HG03066 (cell line): ENCODE measurements at regions not wholly inside any gene's neighbourhood (a gene's known extent, or its start where the extent isn't known, plus 50 kb on each side); places are given as distances from the start of the nearest gene placed in this dataset.

Experiments used
- ATAC-seq: cut with Tn5 transposase; IDR thresholded peaks from one replicate; pipeline ENCODE4 v1.9.1; 2021; ENCODE audit warnings: low read depth; ENCODE audit not compliant: unreplicated experiment

DNA sequence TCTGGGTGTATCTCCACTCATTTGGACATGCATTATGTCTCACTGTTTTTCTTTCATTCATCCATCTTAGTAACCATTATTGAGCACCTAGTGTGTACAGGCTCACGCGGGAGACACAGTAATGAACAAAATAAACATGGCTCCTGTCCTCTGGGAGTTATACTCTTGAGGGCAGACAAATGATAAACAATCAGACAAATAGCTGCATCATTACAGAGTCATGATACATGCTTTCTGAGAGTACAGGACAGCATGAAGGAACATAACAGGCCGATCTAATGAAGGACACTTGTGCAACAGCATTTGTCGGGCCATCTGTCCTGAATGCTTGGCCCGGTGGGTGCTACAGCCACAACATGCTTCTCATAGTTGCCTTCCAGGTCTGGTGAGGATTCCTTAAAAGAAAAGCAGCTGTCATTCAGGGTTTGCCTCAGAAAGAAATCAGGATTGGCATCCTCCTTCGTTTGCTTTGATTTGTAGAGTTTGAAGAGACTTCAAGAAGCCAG, 77.2 kb upstream of the EGLN3 start:
- ATAC-seq, result no peak

DNA sequence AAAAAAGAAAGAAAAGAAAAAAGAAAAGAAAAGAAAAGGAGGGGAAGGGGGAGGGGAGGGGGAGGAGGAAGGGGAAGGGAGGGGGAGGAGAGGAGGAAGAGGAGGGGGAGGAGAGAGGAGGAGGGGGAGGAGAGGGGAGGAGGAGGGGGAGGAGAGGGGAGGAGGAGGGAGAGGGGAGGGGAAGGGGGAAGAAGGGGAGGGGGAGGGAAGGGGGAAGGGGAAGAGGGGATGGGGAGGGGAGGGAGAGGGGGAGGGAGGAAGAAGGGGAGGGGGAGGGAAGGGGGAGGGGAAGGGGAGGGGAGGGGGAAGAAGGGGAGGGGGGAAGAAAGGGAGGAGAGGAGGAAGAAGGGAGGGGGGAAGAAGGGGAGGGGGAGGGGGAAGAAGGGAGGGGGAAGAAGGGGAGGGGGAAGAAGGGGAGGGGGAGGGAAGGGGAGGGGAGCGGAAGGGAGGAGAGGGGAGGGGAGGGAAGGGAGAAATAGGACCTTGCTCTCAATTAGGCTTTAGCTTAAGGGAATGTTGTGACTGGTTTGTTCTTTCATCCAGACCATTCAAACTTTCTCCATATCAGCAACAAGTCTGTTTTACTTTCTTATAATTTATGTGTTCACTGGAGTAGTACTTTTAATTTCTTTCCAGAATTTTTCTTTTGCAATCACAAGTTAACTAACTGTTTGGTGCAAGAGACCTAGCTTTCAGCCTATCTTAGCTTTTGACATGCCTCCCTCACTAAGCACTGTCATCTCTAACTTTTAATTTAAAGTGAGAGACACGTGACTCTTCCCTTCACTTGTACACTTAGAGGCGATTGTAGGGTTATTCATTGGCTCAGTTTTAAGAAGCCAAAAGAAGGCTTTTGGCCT, 76.5 kb upstream of the EGLN3 start:
- no peak for ATAC-seq

DNA sequence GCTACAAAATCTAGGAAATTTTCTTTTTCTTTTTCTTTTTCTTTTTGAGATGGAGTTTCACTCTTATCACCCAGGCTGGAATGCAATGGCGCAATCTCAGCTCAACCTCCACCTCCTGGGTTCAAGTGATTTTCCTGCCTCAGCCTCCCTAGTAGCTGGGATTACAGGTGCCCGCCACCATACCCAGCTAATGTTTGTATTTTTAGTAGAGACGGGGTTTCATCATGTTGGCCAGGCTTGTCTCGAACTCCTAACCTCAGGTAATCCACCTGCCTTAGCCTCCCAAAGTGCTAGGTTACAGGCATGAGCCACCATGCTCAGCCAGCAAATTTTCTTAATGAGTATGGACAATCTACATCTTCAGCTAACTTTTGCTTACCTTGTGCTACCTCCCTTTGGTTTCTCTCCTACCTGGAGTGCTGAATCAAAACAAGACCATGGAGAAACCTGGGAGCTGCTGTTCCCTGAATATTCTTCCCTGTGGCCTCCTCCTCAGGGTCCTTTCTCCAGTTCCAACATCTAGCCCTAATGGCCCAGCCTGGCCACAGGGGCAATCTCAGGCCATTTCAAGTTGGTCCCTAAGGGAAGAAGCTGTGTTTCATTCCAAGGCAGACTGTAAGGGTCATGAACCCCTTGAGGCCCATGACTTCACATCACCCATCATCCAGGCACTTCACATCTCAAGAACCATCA, 74.6 kb upstream of the EGLN3 start:
- ATAC-seq, result no peak

DNA sequence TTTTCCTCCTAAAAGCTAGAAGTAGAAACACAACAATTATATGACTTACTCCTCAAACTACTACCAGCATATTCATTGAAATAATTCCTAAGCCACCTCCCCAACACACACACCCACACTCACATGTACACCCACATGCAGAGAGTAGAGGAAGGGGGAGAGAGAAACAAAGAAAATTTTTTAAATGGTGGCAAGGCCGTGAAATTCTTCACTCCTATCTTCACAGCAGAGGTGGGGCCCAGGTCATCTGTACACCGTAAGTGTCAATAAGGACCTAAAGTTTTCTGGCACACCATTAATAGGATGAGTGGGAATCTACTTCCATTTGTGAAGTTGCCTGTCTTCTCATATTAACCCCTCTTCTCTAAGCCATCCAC, 73.9 kb upstream of the EGLN3 start:
- ATAC-seq, result no peak

DNA sequence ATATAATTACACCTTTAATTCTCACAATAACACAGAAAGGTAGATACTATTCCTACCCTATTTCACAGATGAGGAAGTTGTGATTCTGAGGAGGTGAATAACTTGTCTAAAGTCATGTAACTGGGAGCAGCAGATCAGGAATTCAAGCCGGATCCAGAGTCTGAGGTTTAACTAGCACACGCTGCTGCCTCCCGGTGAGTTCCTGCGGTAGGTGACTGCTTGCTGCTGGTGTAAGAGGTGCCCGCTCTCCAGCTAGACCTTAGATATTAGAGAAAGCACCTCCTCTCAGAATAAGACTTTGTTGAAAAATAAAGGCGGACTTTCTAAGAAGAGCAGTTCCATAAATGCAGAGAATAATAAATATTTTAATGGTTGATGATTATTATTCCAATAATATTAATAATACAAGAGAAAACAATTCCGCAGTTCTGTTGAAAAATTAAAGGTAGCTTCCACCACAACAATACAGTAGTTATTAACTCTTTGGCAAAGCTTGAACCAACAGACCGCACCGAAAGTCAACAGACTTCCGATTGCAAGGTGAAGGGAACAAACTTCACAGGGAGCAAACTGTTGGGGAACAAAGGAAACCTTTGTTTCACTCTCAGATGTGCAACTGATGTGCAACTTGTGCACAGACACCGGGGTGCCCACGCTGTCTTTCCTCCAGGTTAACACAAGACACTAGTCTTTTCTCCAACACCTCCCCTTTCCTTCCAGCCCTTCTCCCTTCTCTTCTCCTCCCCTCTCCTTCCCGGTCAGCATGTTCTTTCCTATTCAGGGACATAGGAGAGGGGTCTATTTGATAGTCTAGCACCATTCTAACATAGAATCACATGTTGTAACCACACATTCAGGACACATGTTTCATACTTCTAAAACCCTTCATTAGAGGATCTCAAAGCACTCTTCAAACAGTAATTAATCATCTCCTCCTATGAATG, 73.2 kb upstream of the EGLN3 start:
- no peak for ATAC-seq

DNA sequence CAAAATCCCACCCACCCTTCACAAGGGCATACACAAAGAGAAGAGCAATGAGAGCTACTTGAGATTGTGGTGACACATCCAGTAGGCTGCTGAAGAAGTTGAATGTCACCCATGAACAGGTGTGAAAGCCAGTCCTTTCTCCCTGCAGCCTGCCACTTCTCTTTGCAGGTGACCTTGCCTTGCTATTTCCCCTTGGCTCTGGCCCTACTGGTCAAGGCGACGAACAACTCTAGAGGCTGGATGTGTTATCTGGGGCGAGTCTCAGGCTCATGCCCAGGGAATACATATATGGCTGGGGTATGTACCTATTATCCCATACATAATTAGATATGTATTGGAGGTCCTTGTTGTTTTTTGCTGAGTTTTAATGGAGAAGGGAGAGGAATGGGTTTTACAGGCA, 70.2 kb upstream of the EGLN3 start:
- ATAC-seq, result no peak

DNA sequence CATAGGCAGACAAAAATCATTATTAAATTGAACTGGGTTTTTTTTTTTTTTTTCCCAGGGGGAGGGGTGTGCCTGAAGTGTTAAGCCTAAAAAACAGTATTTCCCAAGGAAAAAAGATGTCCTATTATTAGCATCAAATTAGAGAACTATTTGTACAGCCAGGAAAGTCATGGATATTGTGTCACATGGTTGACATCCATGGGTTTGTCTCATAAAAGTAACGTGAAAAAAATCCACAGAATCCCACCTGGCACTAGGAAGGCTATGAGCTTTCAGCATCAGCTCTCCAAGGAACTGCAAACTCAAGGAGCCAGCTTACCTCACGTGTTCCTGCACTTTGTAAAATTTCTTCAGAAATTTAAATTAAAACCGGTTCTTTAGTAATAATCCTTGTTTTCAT, 69.1 kb upstream of the EGLN3 start:
- no peak for ATAC-seq

DNA sequence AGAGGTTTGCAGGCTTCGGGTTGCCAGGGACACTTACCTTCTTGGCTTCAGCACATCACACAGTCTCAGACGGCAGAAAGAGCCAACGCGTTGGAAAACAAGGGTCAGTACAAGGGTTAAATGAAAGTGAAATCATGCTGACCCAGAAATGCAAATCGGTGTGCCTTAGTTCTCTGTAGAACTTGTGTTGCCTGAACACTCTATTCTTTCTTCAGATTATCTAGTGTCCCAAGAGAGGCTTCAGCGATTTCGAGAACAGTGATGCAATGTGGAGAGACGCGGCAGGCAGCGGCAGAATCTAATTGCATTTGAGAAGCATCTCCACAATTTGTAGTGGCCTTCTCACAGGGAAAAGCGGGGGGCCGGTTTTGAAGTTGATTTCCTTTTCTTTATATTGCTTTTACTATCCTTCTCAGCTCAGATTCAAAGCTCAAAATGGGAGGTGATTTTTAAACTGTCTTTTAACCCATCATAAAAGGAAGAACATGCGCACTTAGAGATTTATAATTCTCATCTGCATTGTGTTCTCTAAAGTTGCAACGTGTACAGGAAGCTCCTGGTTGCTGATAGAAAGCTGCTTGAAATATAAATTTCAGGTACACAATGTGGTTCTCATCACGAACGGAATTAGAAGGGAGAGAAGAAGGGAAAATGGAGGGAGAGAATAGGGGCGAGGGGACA, 67.8 kb upstream of the EGLN3 start:
- no peak for ATAC-seq

DNA sequence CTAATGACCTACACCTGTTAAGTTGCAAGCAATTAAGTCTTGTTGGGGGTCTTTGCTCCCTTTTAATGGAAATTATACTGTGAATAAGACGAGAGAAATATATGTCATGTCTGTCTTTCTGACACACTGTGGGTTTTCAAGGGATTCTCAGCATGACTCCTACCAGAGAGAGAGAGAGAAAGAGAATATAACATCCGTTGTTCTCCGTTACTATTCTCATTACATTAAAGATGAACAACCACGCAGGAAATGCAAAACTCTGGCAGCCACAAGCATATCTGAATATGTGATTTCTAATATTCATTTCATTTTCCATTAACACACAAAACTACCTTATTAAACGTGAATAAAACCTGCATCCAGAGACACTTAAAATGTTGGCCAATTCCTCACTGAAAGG, 67.3 kb upstream of the EGLN3 start:
- no peak for ATAC-seq

DNA sequence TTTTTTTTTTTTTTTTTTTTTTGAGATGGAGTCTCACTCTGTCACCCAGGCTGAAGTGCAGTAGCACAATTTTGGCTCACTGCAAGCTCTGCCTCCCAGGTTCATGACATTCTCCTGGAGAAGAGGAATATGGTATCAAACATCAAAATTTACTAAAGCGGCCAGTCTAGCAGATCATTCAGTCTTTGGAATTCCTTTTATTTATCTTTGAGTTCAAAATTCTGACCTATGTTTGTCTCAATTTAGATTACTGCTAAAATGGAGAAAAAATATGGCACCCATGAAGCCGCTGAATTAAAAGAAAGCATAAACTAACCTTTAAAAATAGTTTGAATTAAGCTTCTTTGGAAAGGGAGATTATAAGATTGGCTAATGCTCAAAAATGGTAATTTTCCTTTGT, 64.5 kb upstream of the EGLN3 start:
- no peak for ATAC-seq

DNA sequence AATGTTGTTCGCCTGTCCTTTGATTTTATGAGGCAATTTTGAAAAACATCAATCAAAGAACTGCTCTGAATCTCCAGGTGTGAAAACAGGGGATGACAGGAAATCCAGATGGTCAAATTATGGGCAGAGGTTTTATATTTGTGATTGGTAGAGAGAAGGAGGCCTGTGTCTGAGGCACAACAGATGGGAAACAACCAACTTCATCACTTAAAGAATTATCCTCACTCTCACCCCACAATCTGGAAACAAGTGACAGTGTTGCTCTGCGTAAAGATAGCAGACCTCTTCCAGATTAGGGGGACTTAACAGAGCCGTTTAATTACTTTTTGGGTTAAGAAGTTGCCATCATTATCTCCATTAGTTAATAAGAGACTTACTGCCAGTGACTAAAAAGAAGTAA, 64.1 kb upstream of the EGLN3 start:
- ATAC-seq, result no peak

DNA sequence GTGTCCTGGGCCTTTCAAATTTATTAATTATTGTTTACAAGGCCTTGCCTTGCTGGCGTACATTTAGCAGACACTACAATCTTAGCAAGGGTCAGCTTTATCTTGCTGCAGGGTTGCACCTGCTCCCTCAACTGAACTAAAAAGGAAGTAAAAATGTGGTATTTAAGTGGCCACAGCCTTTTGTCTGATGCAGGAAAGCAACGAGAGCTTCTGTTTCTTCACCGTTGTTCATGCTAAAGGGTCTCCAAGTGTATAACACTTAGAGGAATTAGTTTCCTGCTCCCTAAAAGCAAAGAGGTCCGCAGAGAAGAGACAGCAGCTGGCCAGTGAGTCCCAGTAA, 62.8 kb upstream of the EGLN3 start:
- peak; percentile 34 for ATAC-seq

DNA sequence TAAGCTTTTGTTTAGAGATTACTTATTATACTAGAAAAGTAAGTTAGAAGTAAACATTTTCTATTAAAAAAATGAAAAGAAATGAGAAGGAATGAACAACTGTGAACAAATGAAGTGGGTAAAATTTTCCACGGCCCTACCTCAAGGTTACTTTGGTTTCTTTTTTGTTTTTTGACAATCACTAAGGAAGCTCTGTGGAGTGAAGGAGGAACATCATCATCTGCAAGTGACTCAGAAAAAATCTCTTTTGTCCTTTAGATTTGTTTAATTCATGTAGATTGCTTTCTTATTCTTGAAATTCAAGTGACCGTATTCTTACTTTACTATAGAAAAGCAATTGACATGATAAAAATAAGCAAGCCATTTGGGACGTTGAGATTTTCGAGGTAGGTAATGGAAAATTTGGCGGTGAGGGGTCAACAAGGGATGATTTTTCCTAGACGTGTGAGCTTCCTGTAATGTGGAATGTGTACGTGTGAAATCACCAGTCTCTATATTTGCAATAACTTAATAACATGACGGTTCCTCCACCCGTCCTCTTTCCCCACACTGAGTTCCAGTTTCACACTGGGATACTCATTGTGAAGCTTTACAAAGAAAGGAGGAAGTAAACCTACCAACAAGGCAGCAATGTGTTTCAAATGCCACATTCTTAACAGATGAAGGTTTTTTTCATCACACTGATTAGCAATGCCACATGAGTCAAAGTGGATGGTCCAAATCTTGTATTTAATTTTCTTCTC, 62.3 kb upstream of the EGLN3 start:
- peak; percentile 70 for ATAC-seq

DNA sequence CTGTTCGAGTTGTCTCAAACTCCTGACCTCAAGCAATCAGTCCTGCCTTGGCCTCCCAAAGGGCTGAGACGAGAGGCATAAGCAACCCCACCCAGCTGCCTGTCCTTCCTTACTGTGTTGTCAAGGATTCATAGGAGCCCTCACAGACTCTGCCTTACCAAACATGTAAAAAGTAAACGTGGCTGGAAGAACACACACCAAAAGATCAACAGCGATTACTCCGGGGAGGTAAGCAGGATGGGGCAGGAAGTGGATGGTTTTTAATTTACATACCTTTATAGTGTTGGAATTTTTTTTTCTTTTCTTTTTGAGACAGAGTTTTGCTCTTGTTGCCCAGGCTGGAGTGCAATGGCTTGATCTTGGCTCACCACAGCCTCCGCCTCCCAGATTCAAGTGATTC, 61.5 kb upstream of the EGLN3 start:
- no peak for ATAC-seq

DNA sequence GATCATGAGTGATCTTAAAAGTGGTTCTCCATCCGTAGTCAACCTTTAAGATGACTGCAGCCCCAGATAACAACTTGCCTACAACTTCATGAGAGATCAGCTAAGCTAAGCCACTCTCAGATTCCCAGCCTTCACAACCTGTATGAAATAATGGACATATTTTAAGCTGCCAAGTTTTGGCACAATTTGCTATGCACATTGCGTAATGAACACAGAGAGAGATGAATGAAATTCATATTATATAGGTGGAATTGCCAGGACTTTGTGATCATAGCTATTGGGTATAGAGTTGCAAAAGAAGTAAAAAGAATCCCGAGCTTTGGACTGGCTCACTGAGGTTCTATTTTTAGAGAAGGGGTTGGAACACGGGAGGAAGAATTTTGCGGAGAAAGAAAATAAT, 59.1 kb upstream of the EGLN3 start:
- ATAC-seq, result no peak

DNA sequence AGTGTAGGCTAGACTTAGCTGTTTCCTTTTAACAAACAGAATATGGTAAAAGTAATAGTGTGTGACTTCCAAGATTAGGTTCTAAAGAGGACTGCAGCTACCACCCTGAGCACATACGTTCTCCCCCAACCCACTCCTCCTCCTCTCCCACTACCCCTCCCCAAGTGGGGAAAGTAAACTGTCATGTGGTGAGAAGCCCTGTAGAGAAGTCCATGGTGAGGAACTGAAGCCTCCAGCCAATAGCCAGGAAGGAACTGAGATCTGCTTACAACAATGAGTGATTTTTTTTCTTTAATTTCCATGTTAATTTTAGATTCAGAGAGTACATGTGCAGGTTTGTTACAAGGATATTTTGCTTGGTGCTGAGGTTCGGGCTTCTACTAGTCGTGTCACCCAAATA, 57.0 kb upstream of the EGLN3 start:
- no peak for ATAC-seq

DNA sequence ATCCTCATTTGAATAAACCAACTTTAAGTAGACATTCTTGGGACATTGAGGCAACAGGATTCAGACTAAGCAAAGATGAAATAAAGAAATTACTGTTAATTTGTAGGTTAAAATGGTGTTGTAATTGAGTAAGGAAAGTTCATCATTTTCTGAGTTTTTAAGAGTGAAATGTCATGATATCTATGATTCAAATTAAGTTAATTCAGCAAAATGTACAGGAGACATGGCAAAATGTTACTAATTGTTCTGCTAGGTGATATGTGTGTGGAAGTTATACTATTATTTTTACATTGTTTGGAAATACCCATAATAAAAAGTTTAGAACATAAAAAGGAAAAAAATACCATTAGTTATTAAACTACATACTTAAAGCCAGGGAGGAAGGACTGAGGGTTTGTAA, 55.0 kb upstream of the EGLN3 start:
- no peak for ATAC-seq

DNA sequence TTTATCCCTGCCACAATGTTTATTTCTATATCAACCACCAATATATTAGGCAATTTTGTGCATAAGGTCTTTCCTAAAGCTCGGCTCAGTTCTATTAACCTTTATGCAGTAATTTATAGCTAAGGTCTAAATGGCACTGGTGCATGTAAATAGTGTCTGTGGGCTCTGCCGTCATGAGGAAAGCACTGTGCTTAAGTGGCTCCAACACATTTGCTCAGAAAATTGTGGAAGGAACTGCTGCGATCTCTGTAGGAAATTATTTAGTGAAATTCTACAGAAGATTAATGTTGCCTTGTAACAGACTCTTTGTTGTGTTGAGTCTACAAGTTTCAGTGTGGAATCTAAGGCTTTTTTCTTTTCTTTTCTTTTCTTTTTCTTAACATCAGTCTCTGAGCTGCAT, 54.0 kb upstream of the EGLN3 start:
- ATAC-seq, result no peak

DNA sequence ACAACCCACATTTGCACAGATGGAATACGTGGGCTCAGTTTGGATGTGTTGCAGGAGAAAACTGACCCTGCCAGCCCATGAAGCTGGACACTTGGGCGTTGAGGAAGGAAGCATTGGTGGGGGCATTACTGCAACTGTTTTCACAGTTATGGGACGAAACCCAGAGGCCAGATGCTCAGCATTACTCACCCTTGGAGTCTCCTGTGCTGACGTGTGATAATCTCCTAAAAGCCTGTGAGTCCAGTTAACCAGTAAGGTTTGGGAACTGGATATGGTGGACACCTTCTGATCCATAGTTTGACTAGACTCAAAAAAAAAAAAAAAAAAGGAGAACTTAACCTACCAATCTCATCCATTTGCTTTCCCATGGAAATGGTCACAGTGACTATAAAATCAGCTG, 52.8 kb upstream of the EGLN3 start:
- ATAC-seq, result no peak
